HG03135 (cell line): ENCODE measurements at regions not wholly inside any gene's neighbourhood (a gene's known extent, or its start where the extent isn't known, plus 50 kb on each side); places are given as distances from the start of the nearest gene placed in this dataset.
"Not testable (repeated sequence)": the region's sequence is repeated elsewhere in the genome, so short reads cannot be mapped to it uniquely, and the experiment has no call there.

Experiments used
- ATAC-seq: cut with Tn5 transposase; IDR thresholded peaks from one replicate; pipeline ENCODE4 v1.9.1; 2021; ENCODE audit warnings: mild to moderate bottlenecking, moderate library complexity; ENCODE audit not compliant: unreplicated experiment

DNA sequence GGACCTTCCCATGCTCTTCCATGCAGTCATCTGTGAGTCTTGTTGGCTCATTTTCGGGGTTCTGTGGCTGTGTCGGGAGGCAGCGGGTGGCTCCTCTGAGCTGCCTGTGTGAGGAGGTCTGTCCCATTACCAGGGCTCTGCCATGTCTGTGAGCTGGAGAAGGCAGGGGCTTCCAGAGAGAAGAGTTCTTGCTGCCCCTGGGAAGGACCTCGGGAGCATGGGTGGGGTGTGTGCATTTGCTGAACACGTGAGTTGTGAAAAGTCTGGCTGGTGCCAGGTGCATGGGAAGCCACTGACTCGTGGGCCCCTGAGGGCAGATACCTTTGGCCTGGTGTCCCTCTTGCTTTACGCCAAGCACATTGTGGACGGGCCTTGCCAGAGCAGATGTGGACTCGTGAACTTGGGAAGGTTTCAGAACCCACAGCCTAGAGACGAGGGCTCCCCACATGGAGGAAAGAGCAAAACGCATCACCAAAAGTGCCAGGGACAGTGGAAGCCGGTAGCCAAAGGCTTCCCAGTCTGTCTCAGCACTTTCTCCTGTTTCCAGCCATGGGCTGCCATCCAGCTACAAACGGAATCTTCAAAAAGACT lies 1324.5 kb downstream of the BRD1 start:
- ATAC-seq, result no peak

DNA sequence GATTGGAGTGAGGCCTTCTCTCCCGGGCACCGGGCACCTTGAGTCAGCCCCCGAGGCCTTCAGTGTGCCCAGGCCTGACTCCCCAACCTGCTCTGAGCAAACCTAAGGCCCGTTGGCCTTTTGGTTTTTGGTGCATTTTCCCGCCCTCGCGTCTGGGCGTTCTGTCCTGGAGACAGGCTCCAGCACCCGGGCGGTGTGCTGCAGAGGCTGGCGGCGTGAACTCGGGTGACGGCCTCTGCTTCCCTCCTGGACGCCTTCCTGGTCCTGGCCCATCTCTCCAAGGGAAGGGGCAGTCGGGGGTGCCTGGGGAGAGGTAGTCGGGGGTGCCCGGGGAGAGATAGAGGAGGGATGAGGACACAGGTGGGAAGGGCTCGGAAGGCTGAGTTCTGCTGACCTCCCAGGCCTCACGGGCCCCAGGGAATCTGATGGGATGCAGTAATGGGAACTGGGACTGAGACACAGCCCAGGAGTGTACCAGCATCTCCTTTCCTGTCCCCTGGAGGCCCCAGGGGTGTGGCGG lies 1326.4 kb downstream of the BRD1 start:
- no peak for ATAC-seq

DNA sequence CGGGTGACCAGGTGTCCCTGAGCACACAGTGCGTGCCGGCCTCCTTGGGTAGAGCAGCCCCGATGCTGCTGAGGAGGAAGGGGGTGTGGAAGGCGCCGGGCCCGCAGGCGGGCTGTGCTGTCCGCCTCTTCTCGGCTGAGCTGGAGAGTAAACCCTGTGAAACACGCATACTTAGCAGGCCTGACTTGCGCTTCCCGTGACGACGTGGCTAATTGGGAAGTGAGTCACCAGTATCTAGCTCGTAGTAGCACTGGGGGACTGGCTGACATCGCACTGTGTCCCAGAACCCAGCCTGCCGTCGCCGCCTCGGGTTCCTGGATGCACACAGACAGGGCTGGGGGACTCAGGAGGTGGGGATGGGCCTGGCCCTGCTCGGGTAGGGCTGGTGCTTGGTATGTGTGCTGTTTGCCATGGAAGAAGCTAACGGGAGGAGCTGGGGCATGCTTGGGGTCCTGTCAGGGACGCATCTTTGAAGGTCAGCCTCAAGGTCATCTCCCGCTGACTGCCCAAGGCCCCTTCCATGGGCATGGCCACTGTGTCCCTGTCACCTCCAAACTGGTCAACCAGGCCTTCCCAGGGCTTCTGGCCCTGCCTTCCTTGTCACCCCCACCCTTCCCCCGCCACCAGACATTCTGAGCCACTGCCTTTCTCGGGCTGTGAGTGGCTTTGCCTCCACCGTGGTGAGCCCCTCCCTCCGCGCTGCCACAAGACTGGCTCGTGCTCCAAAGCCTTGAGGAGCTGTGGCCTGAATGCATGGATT lies 1327.0 kb downstream of the BRD1 start:
- no peak for ATAC-seq

DNA sequence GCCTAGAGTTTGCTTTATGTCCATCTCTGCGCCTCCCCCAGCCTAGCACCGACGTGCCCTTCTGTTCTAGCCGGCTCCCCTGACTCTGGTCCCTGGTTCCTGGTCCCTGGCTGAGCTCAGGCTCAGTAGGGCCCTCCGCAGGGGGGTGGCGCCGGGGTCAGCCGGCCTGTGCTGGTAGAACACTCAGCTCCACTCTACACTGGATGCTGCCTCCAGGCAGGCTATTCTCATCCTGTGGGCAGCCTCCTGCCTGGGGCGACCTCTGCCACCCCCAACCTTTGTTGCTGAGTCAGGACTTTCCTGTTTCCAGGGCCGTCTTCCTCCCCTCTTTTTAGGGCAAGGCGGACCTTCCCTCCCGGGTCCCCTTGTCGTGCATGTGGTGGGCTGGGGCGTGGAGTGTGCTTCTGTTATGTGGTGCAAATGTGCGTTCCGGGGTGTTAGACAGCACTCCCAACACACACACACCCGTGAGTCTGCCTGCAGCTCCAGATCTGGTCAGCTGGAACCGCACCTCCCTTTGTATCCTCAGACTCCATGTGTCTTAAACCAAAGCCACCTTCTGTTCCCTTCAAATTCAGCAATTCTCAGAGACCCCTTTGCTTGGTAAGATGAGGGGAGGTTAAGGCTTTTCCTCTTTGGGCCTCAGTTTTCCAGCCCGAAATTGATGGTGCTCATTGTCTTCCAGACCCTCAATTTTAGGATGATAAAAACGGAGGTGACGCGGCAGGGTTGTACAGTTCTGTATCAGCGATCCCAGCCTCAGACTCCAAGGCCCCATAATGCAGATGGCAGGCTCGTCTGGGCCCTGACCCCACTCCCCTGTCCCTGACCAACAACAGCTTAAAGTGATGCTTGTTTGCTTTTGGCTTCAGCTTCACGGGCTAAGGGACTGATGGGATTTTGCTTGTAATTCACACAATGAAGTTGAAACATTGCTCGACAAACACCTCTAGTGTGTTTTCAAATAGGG lies 1327.9 kb downstream of the BRD1 start:
- no peak for ATAC-seq

DNA sequence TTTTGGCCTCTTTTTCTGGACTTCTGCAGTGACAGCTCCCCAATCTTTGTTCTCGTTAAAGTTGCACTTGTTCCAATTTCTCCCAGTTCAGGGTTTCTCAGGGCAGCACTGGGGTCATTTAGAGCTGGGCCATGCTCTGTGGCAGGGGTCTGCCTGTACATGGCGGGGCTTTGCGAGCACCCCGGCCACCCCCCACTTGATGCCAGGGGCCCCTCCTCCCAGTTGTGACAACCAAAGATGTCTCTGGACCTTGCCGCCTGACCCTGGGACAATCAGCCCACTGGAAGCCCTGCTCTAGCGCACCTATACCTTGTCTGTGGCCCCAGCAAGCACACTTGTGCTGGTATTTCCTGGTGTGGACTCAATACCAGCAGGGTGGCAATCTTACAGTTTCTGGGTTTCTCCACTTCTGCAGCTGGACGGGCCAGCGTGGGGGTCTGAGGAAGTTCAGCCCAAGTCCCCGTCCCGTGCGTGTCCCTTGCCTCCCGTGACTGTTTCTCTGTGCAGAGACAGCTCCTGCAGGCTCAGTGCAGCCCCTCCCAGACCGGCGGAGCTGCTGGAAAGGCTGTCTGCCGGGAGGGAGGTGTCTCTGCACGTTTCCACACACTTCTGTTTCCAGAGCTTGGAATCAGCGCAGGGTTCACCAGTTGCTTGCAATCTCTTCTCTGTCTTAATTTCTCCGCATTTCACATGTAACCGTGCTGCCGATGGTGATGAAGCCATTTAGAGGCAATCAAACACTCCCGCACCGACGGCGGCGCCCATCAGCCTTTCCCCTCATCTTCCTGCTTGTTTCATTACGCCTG lies 1328.9 kb downstream of the BRD1 start:
- ATAC-seq, result no peak

DNA sequence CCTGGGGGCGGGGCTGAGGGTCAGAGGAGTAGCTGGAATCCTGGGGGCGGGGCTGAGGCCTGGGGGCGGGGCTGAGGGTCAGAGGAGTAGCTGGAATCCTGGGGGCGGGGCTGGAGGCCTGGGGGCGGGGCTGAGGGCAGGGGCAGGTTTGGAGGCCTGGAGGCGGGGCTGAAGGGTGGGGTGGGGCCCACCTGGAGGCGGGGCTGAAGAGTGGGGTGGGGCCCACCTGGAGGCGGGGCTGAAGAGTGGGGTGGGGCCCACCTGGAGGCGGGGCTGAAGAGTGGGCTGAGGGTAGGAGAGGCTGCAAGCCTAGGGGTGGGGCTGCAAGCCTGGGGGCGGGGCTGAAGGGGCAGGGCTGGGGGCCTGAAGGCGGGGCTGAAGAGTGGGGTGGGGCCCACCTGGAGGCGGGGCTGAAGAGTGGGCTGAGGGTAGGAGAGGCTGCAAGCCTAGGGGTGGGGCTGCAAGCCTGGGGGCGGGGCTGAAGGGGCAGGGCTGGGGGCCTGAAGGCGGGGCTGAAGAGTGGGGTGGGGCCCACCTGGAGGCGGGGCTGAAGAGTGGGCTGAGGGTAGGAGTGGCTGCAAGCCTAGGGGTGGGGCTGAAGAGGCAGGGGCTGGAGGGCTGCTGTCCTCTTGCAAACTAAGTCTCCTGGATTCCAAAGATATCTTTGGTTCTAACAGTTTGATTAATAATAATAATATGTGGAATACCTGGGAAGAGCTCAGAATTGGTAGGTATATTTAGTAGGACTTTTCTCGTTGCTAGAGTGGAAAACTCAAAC lies 1329.7 kb downstream of the BRD1 start:
- ATAC-seq, result not testable (repeated sequence)

DNA sequence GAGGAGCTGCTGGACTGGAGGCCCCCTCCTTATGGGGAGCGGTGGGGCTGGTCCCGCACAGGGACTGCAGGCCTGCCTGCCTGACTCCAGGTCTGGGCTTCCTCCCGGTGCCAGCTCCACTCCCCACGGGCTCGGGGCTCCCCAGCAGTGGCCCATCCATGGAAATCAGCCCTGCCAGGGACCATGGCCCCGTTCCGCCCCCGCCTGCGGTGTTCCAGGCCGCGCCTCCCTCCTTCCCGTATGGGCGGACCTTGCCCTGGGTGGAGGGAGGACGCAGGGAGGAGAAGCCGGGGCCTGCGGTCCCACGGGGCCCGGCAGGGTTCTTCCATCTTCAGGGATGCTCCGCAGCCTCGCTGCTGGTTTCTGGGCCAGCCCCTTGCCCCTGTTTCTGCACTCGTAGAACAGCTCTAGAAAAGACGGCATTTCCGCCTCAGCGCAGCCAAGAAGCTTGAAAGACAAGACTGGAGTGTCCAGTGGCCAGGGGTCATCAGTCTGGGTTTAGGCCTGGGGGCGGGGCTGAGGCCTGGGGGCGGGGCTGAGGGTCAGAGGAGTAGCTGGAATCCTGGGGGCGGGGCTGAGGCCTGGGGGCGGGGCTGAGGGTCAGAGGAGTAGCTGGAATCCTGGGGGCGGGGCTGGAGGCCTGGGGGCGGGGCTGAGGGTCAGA lies 1330.6 kb downstream of the BRD1 start:
- no peak for ATAC-seq

DNA sequence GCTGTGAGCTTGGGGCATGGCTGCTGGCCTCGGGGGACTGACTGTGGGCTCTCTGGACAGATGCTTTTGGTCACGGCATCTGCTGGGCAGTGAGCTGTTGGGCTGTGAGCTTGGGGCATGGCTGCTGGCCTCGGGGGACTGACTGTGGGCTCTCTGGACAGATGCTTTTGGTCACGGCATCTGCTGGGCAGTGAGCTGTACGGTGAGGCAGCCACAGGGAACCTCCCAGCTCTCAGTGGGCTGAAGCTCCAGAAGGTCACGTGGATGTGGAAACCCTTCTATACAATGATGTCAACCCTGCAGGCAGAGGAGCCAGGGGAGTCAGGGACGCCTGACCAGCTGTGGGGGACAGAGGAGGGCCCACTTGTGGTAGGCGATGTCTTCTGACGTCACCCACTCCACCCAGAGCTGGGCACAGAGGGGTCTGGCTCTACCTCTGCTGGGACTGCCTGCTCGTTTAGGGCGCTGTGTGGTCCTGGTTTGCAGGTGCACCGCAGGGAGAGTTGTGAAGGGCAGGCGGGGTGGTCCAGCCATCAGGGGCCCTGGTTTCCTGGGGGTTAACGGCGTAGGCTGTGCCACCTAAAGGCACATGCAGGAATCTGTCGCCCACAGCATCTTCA lies 1331.3 kb downstream of the BRD1 start:
- ATAC-seq, result no peak

DNA sequence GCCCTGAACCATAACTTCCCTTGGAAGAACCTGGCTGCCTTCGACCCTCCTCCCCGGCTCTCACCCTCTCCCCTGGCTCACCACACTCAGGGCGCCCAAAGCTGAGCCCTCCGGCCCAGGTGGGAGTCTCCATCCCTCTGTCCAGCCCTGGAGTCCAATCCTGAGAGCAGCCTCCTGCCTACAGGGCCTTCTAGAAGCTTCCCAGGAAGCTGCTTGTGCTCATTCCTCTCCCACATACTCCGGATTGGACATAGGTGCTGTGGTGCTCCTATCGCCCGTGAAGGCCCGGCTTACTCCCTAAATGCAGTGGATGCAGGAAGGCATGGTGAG lies 1332.0 kb downstream of the BRD1 start:
- ATAC-seq, result no peak

DNA sequence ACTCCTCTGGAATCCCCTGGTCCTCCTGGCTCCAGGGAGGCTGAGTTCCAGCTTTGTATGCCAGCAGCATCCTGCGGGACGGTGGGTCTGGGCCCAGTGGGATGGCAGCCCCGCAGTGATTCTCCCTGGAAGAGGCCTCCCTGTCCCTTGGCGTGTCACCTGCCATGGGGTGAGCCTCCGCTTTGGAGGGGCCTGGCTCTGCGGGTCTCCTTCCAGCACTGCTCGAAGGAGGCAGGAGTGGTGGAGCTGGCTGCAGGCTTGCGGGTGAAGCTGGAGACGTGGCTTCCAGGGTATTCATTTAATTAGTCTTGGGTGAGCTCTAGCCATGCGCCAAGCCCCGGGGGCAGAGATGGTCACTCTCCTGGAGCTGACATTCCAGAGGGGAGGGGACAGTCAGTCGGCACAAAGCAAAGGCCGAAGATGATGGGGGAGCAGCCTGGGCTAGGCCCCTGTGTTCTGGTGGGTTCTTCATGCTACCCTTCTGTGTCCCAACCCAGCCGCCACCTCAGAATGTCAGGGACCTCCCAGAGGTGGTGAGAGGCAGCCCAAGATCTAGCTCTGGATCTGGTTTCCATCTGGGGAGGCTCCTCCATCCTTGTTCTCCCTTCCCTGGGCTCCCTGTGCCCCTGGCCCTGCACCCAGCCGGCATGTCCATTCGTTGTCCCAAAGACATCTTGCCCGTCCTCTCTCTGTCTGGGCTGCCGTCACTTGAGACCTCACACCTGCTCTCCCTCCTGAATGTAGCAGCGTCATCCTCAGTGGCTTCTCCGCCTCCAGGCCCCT lies 1332.5 kb downstream of the BRD1 start:
- no peak for ATAC-seq

DNA sequence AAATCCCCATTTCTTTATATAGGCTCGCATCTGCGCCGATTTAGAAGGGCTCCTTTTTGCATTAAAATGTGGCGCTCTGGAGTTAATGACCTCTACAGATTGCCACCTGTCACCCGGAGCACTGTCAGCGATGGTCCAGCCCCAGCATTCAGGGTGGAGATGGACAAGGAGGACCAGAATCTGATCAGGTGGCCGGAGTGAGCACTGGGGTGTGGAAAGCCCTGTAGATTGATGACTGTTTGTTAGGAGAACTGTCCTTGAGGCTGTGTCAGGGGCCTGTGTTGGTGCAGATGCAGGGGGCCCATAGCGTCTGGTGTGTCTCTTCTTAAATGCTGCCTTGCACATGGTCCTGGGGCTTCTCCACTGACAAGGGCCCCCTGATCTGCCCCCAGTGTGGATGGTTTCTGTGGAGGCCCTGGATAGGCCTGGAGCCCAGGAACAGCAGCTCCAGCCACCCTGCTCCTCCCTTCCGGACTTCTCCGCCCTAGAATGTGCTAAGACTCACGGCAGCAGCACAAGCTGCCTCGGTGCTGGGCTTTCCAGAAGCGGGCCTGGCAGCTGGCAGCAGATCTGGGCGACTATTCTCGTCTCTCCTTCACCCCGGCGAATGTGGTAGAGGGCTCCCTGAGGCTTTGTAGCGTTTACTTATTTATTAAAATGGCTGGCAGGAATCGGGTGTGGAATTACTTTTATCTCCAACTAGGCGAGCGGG lies 1333.3 kb downstream of the BRD1 start:
- ATAC-seq, result no peak

DNA sequence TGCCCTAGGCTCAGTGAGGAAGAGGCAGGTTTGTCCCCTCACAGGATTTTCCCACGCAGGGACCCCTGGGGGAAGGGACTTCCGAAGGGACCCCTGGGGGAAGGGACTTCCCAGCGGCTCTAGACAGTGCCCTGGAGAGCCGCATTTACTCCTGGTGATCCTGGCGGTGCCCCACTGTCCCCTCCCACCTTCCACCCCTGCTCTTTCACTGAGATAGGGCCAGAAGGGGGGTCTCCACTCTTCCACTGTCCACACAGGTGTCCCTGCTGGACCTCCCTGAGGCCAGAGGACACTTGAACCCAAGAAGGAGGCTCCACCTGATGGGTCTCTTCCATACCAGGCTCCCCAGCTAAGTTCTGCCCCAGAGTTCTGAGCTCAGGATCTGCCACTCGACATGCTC lies 1333.9 kb downstream of the BRD1 start:
- ATAC-seq, result no peak

DNA sequence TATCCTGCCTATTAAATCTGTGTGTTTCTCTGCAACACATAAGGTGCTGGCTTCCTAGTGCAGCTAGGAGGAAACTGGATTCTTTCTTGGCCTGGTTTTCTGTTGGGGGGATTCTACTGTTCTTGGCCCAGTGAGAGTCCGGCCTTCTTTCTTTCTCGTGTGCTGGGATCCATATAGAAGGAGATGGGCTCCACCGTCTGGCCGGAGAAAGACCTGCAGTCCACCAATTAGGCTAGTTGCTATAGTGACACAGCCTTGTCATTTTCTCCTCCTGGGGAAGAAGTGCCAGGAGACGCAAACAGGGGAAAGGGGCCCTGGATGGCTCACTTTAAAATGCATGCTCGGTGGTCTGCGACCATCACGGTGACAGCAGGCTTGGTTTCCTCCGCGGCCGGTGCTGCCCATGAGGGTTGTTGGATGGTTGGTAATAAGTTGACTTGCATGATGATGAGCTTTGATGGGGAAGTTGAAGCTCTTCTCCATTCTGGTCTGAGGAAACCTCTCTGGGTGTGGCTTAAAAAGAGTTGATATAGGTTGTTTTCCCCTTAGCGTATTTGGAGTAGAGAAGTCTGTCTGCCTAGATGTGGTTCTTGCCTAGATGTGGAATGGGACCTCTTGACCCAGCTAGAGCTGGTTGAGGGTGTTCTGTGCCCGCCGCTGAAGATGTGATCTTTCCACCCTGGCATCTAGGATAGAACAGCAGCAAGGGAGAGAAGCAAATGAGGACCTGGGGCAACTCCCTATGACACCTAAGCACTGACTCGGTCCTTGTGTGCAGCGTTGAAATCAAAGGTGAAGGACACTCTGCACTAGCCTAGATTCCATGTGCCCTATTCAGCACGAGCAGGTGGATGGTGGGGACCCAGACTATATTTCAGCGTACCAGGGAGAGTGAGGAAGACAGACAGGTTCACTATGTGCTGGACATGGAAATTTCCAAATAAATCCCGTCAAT lies 1335.0 kb downstream of the BRD1 start:
- ATAC-seq, result no peak

DNA sequence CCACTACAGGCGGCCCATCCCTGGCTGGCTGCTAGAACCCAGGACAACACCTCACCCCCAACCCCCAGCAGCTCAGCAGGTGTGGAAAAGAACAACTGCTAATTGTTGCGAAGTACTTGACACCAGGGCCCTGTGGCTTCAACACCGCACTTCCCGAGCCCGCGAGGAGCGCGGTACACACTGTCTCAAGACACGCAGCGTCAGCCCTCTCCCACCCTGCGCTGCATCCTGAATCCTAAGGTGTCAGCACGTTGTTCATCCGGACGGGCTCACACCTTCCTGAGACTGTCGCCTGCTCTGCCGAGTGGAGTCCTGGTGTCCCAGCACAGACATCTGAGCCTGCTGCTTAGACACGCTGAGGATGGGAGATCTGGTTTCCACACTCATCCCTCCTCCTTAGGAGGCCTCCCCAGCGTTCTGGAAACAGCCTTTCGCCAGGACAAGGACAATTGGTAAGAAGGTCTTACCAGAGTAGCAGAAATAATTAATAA lies 1336.2 kb downstream of the BRD1 start:
- no peak for ATAC-seq

DNA sequence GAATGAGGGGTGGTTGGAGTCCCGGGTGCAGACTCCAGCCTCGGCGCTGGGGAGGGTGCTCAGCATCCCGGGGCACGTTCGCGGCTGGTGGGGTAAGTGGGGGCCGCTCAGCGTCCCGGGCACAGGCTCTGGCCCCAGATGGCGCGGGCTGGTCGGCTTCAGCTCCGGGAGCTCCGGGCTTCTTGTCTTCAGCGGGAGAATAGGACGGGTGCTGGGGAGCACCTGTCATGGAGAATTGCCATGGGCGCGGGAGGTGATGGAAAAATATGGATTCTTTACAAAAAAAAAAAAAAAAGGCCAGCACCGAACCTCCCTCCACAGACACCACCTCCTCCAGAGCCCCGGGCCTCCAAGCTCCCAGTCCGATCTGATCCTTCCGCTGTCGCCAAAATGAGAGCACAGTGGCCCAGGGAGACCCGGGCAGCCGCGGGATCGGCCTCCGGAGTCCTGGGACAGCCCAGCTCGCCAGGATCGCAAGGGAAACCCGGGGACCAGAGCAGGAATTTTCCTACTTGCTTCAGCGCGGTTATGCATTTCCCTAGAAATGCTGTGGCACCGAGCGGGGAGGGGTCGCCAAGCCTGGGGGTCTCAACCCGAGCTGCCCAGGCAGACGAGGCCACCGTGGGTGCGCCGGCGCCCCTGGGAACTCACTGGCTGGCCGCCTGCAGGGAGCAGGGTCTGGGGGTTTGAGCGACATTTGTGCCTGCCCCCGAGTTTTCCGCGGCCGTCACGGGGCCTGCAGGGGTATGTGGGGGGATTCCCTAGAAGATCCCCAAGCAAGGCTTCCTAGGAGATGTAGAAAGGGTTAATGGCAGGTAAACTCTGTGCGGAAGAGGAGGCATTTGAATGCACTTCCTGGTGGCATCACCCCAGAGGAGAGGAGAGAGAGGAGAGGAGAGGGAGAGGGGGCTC lies 1336.9 kb downstream of the BRD1 start:
- ATAC-seq, result no peak
